ENCODE measurements at regions not wholly inside any gene's neighbourhood (a gene's known extent, or its start where the extent isn't known, plus 50 kb on each side); places are given as distances from the start of the nearest gene placed in this dataset.

- DNase-seq (ENCODE audit: low spot score) (no peak), ATAC-seq (no peak)
- Mint-ChIP-seq H3K27ac (no peak overlapping the region), H3K36me3 (no peaks in the 10 kb centered on the region), H3K27me3 (ENCODE audit: low read depth) (no peaks in the 10 kb centered on the region), H3K4me1 (peaks cover 14% of the 10 kb centered on the region), H3K9me3 (no peaks in the 10 kb centered on the region), H3K4me3 (no peak overlapping the region)
- ChIA-PET POLR2A (no interaction called here), CTCF (interaction anchor here (0.6 kb wide), 1 partner anchor 1094 kb away, joined by 3 read pairs; no protein-coding TSS in a partner anchor)
- TF ChIP-seq MXD4 (CRISPR knock-in tag; IDR thresholded peaks at IDR 0.05; ENCODE audit: borderline replicate concordance) (no peak), TEAD1 (CRISPR knock-in tag; IDR thresholded peaks at IDR 0.05) (no peak), HMGXB4 (CRISPR knock-in tag; IDR thresholded peaks at IDR 0.05) (no peak), ZNF317 (CRISPR knock-in tag; IDR thresholded peaks at IDR 0.05; ENCODE audit: borderline replicate concordance, low read depth) (no peak), CREB1 (CRISPR knock-in tag; IDR thresholded peaks at IDR 0.05) (no peak), E2F4 (CRISPR knock-in tag; IDR thresholded peaks at IDR 0.05; ENCODE audit: borderline replicate concordance, low read depth) (no peak)
Observed at GRCh38 chr20:41879123-41879522, 260.9 kb upstream of the CHD6 start.

GRCh38 chr20:41877911-41878310, 259.7 kb upstream of the CHD6 start:
- no peaks in the 10 kb centered on the region for H3K9me3 Mint-ChIP-seq
- DNase-seq (ENCODE audit: low spot score) (no peak), ATAC-seq (no peak)
- H3K4me1 Mint-ChIP-seq = peaks cover 14% of the 10 kb centered on the region
- CTCF ChIA-PET = interaction anchor here (1.8 kb wide), 1 partner anchor 143 kb away, joined by 5 read pairs; no protein-coding TSS in a partner anchor
- H3K4me3 Mint-ChIP-seq = no peak overlapping the region
- TF ChIP-seq NR3C1 (CRISPR knock-in tag; conservative IDR thresholded peaks at IDR 0.05; ENCODE audit: low read depth) = no peak
- TF ChIP-seq ZNF512 (CRISPR knock-in tag; IDR thresholded peaks at IDR 0.05; ENCODE audit: borderline replicate concordance) = no peak
- no peak for TF ChIP-seq ZNF317 (CRISPR knock-in tag; IDR thresholded peaks at IDR 0.05; ENCODE audit: borderline replicate concordance, low read depth)
- TF ChIP-seq SMAD4 (CRISPR knock-in tag; IDR thresholded peaks at IDR 0.05) = no peak
- no peak for TF ChIP-seq ZNF425 (CRISPR knock-in tag; conservative IDR thresholded peaks at IDR 0.05)
- TF ChIP-seq ZNF532 (CRISPR knock-in tag; IDR thresholded peaks at IDR 0.05; ENCODE audit: borderline replicate concordance) = no peak
- no peak for TF ChIP-seq ZNF416 (CRISPR knock-in tag; IDR thresholded peaks at IDR 0.05)
- no peak for TF ChIP-seq ZNF281 (CRISPR knock-in tag; IDR thresholded peaks at IDR 0.05)
- no peak for TF ChIP-seq SOX15 (CRISPR knock-in tag; IDR thresholded peaks at IDR 0.05)
- TF ChIP-seq RORB (CRISPR knock-in tag; IDR thresholded peaks at IDR 0.05) = no peak
- TF ChIP-seq E2F1 (CRISPR knock-in tag; IDR thresholded peaks at IDR 0.05) = no peak
- POLR2A ChIA-PET = no interaction called here
- no peaks in the 10 kb centered on the region for H3K27me3 Mint-ChIP-seq (ENCODE audit: low read depth)
- no peaks in the 10 kb centered on the region for H3K36me3 Mint-ChIP-seq
- no peak overlapping the region for H3K27ac Mint-ChIP-seq
